C4-2B (cell line): ENCODE measurements at regions not wholly inside any gene's neighbourhood (a gene's known extent, or its start where the extent isn't known, plus 50 kb on each side); places are given as distances from the start of the nearest gene placed in this dataset.

Experiments used
- CTCF ChIP-seq: fragments of 450-650 bp; conservative IDR thresholded peaks from 2 replicates; pipeline ENCODE4 v1.5.1; 2017; ENCODE audit warnings: mild to moderate bottlenecking
- ZFX ChIP-seq: fragments of 450-650 bp; IDR thresholded peaks from 2 replicates; pipeline ENCODE4 v1.6.1; 2017

GRCh38 chr11:28581286-28582242 lies 473.4 kb downstream of the METTL15 start:
- TF ChIP-seq CTCF (no peak; the same call in none of the 2 replicates), ZFX (no peak)
